Stimulated activated CD4-positive, alpha-beta T cell treated with anti-CD3 and anti-CD28 coated beads, Interleukin-4, amount 100 ng/mL, for 48 hours (primary cell): ENCODE measurements at regions not wholly inside any gene's neighbourhood (a gene's known extent, or its start where the extent isn't known, plus 50 kb on each side); places are given as distances from the start of the nearest gene placed in this dataset.

ENCODE experiments used
- DNase-seq, 2 donors: peaks; one replicate each; pipeline ENCODE4 v3.0.0-alpha.2; 2020; ENCODE audit warnings: low read depth in 2 of 2

- DNase-seq: no peak
These were observed 63.3 kb upstream of the THSD7A start for GRCh38 chr7:11895337-11895736.

GRCh38 chr7:11896663-11897062 is 64.7 kb upstream of the THSD7A start:
- DNase-seq: no peak

- no peak for DNase-seq
These were observed 67.2 kb upstream of the THSD7A start for GRCh38 chr7:11899247-11899646.

GRCh38 chr7:11910253-11910652 is 78.3 kb upstream of the THSD7A start:
- no peak for DNase-seq

GRCh38 chr7:11911900-11912299 is 79.9 kb upstream of the THSD7A start:
- DNase-seq: no peak

GRCh38 chr7:11914645-11915044 is 82.6 kb upstream of the THSD7A start:
- no peak for DNase-seq

GRCh38 chr7:11923376-11923930 is 91.5 kb upstream of the THSD7A start:
- DNase-seq: no peak

- no peak for DNase-seq
These were observed 99.3 kb upstream of the THSD7A start for GRCh38 chr7:11931307-11931706.

- DNase-seq: no peak
These were observed 102.8 kb upstream of the THSD7A start for GRCh38 chr7:11934796-11935195.

GRCh38 chr7:11935905-11936304 is 103.9 kb upstream of the THSD7A start:
- no peak for DNase-seq

GRCh38 chr7:11946794-11947193 is 114.8 kb upstream of the THSD7A start:
- no peak for DNase-seq

GRCh38 chr7:11950281-11950680 is 118.3 kb upstream of the THSD7A start:
- DNase-seq: no peak

- DNase-seq: no peak
These were observed 118.9 kb upstream of the THSD7A start for GRCh38 chr7:11950942-11951341.

GRCh38 chr7:11951909-11952308 is 119.9 kb upstream of the THSD7A start:
- no peak for DNase-seq

GRCh38 chr7:11952972-11953371 is 121.0 kb upstream of the THSD7A start:
- DNase-seq: no peak

GRCh38 chr7:11956991-11957390 is 125.0 kb upstream of the THSD7A start:
- DNase-seq: no peak

- DNase-seq: no peak
These were observed 126.0 kb upstream of the THSD7A start for GRCh38 chr7:11957956-11958355.

GRCh38 chr7:11959121-11959520 is 127.1 kb upstream of the THSD7A start:
- DNase-seq: no peak

GRCh38 chr7:11960621-11961020 is 128.6 kb upstream of the THSD7A start:
- no peak for DNase-seq

GRCh38 chr7:11969643-11970042 is 137.6 kb upstream of the THSD7A start:
- no peak for DNase-seq

GRCh38 chr7:11970132-11970531 is 138.1 kb upstream of the THSD7A start:
- no peak for DNase-seq

GRCh38 chr7:11985376-11985775 is 153.4 kb upstream of the THSD7A start:
- no peak for DNase-seq

- DNase-seq: no peak
These were observed 154.0 kb upstream of the THSD7A start for GRCh38 chr7:11985971-11986370.

GRCh38 chr7:11988186-11988585 is 156.2 kb upstream of the THSD7A start:
- DNase-seq: no peak

- DNase-seq: no peak
These were observed 170.4 kb upstream of the THSD7A start for GRCh38 chr7:12002428-12002827.
